Stomach (tissue), 8 donors: ENCODE measurements at regions not wholly inside any gene's neighbourhood (a gene's known extent, or its start where the extent isn't known, plus 50 kb on each side); places are given as distances from the start of the nearest gene placed in this dataset.

Experiments
- DNase-seq, 2 donors: peaks; one replicate each; pipeline versions ENCODE4 v3.0.0 to v3.0.0-alpha.2; 2013 to 2019
- H3K27ac ChIP-seq, 5 donors: fragments of 200-600 bp in 4 of 5; sonication (generic) in 4 of 5; one replicate each; pipeline ENCODE4 v1.5.1; 2013 to 2019; ENCODE audit warnings: mild to moderate bottlenecking in 1 of 5, moderate library complexity in 1 of 5
- H3K27me3 ChIP-seq, 3 donors: fragments of 200-600 bp; sonication (generic); one replicate each; pipeline ENCODE4 v1.5.1; 2017 to 2019; ENCODE audit warnings: mixed run types in 1 of 3
- H3K36me3 ChIP-seq, 4 donors: fragments of 200-600 bp; sonication (generic); 1 replicate in 3 of 4; 2 replicates in 1 of 4; pipeline ENCODE4 v1.5.1; 2016 to 2019
- H3K4me1 ChIP-seq, 4 donors: fragments of 200-600 bp; sonication (generic); one replicate each; pipeline ENCODE4 v1.5.1; 2016 to 2019
- H3K4me3 ChIP-seq, 4 donors: fragments of 200-600 bp; sonication (generic) in 3 of 4; one replicate each; pipeline ENCODE4 v1.5.1; 2016 to 2019; ENCODE audit warnings: mild to moderate bottlenecking in 1 of 4
- H3K9me3 ChIP-seq, 4 donors: fragments of 200-600 bp; sonication (generic); one replicate each; pipeline ENCODE4 v1.5.1; 2016 to 2019
- CTCF ChIP-seq, 7 experiments: fragments of 450-650 bp in 4 of 7; fragments of 200-600 bp in 3 of 7; sonication (generic) in 3 of 7; IDR thresholded peaks; one replicate each; pipeline ENCODE4 v1.5.1; 2016 to 2019; ENCODE audit warnings: antibody characterized with exemption in 7 of 7, control low read depth in 2 of 7, mild to moderate bottlenecking in 1 of 7
- EP300 ChIP-seq: sonication (generic); formaldehyde crosslinking; IDR thresholded peaks from one replicate; pipeline ENCODE4 v1.6.1; 2017; ENCODE audit warnings: antibody characterized with exemption
- POLR2A ChIP-seq, 4 donors: fragments of 450-650 bp; IDR thresholded peaks; one replicate each; pipeline ENCODE4 v1.6.1; 2016; ENCODE audit warnings: antibody characterized with exemption in 4 of 4, control low read depth in 2 of 4, mild to moderate bottlenecking in 1 of 4, moderate library complexity in 1 of 4
- POLR2AphosphoS5 ChIP-seq, 3 donors: sonication (generic); formaldehyde crosslinking; IDR thresholded peaks; one replicate each; pipeline ENCODE4 v1.6.1; 2016; ENCODE audit warnings: antibody characterized with exemption in 3 of 3
- WGBS, 5 donors: extraction: QIAGEN DNeasy Blood & Tissue Kit in 3 of 5; methylation state at CpG; one replicate each; pipeline versions ENCODE4 v1.1.5 to v1.1.7; 2013 to 2018; 5-methylcytosine and 5-hydroxymethylcytosine counted together
- intact Hi-C: fragments of 100-400 bp; cut with DNase I; formaldehyde crosslinking; loops from one replicate; pipeline ENCODE4 v1.15.1; 2023; ENCODE audit warnings: low total_unique reads
- donor health status: healthy with polysubstance abuse.
- donor health status: Bipolar disorder and iron deficiency.
- donor health status: healthy.

- no peaks in the 10 kb centered on the region for H3K27me3 ChIP-seq
- peaks cover 0 to 2% (median 0%) of the 10 kb centered on the region in 4 donors for H3K4me1 ChIP-seq
- TF ChIP-seq CTCF (IDR thresholded peaks at IDR 0.05) (no peak), EP300 (no peak), POLR2A (IDR thresholded peaks at IDR 0.05) (no peak), POLR2AphosphoS5 (IDR thresholded peaks at IDR 0.05) (no peak)
- intact Hi-C loops: loop anchor here (10.0 kb wide), 1 partner anchor 186 kb away; no protein-coding TSS in a partner anchor
- no peaks in the 10 kb centered on the region for H3K36me3 ChIP-seq
- no peaks in the 10 kb centered on the region for H3K9me3 ChIP-seq
- H3K4me3 ChIP-seq: no peak overlapping the region
- 81 to 100% (median 93%) methylated on average over 1 of the region's 1 CpG for WGBS, 5 donors
- DNase-seq: no peak
- no peak overlapping the region for H3K27ac ChIP-seq
Measured at GRCh38 chr7:31448649-31449048, 65.2 kb upstream of the ITPRID1 start.

GRCh38 chr7:31455844-31456243 is 58.0 kb upstream of the ITPRID1 start:
- Histone ChIP-seq H3K27me3 (peaks cover 0 to 4% (median 0%) of the 10 kb centered on the region in 3 donors), H3K4me1 (no peaks in the 10 kb centered on the region), H3K4me3 (no peak overlapping the region), H3K27ac (no peak overlapping the region), H3K9me3 (peaks cover 0 to 5% (median 0%) of the 10 kb centered on the region in 4 donors), H3K36me3 (no peaks in the 10 kb centered on the region)
- no peak for TF ChIP-seq POLR2AphosphoS5 (IDR thresholded peaks at IDR 0.05)
- TF ChIP-seq EP300: no peak
- TF ChIP-seq CTCF (IDR thresholded peaks at IDR 0.05): no peak
- no peak for TF ChIP-seq POLR2A (IDR thresholded peaks at IDR 0.05)
- DNase-seq: no peak
- intact Hi-C loops: loop anchor here (10.0 kb wide), 1 partner anchor 279 kb away; no protein-coding TSS in a partner anchor
- 85 to 95% (median 91%) methylated on average over 5 of the region's 5 CpGs for WGBS, 5 donors

GRCh38 chr7:31456646-31457368 is 57.1 kb upstream of the ITPRID1 start:
- Histone ChIP-seq H3K9me3 (peaks cover 0 to 5% (median 0%) of the 10 kb centered on the region in 4 donors), H3K27ac (no peak overlapping the region), H3K36me3 (no peaks in the 10 kb centered on the region), H3K4me3 (no peak overlapping the region), H3K27me3 (peaks cover 0 to 4% (median 0%) of the 10 kb centered on the region in 3 donors), H3K4me1 (no peaks in the 10 kb centered on the region)
- intact Hi-C loops: loop anchor here (10.0 kb wide), 1 partner anchor 278 kb away; no protein-coding TSS in a partner anchor
- no peak for DNase-seq
- TF ChIP-seq CTCF (IDR thresholded peaks at IDR 0.05) (no peak), POLR2AphosphoS5 (IDR thresholded peaks at IDR 0.05) (no peak), POLR2A (IDR thresholded peaks at IDR 0.05) (no peak), EP300 (no peak)
- 83 to 86% (median 85%) methylated on average over 15 of the region's 15 CpGs for WGBS, 5 donors

- TF ChIP-seq POLR2AphosphoS5 (IDR thresholded peaks at IDR 0.05): no peak
- no peak for TF ChIP-seq CTCF (IDR thresholded peaks at IDR 0.05)
- no peak for TF ChIP-seq EP300
- TF ChIP-seq POLR2A (IDR thresholded peaks at IDR 0.05): no peak
- no peak for DNase-seq
- H3K27ac ChIP-seq: no peak overlapping the region
- peaks cover 0 to 5% (median 0%) of the 10 kb centered on the region in 4 donors for H3K9me3 ChIP-seq
- H3K4me3 ChIP-seq: no peak overlapping the region
- H3K4me1 ChIP-seq: no peaks in the 10 kb centered on the region
- peaks cover 0 to 4% (median 0%) of the 10 kb centered on the region in 3 donors for H3K27me3 ChIP-seq
- 71 to 82% (median 79%) methylated on average over 5 of the region's 5 CpGs for WGBS, 5 donors
- intact Hi-C loops: loop anchor here (10.0 kb wide), 1 partner anchor 277 kb away; no protein-coding TSS in a partner anchor
- H3K36me3 ChIP-seq: no peaks in the 10 kb centered on the region
Measured at GRCh38 chr7:31457551-31457950, 56.3 kb upstream of the ITPRID1 start.
